NB4 (cell line): ENCODE measurements at regions not wholly inside any gene's neighbourhood (a gene's known extent, or its start where the extent isn't known, plus 50 kb on each side); places are given as distances from the start of the nearest gene placed in this dataset.
"Not testable (repeated sequence)": the region's sequence is repeated elsewhere in the genome, so short reads cannot be mapped to it uniquely, and the experiment has no call there.

Experiments used
- DNase-seq: peaks from one replicate; pipeline ENCODE4 v3.0.0; 2010; ENCODE audit warnings: low read depth
- H3K4me3 ChIP-seq: one replicate; pipeline ENCODE4 v1.5.1; 2011; ENCODE audit warnings: mild to moderate bottlenecking, low read depth, low read length, moderate library complexity
- CTCF ChIP-seq: IDR thresholded peaks from one replicate; pipeline ENCODE4 v1.5.1; 2012; ENCODE audit warnings: low read depth, low read length
- MAX ChIP-seq: IDR thresholded peaks from 2 replicates; pipeline ENCODE4 v1.6.1; 2011; ENCODE audit warnings: low read depth, low read length
- MYC ChIP-seq: IDR thresholded peaks from 2 replicates; pipeline ENCODE4 v1.6.1; 2011; ENCODE audit warnings: low read depth, low read length
- POLR2A ChIP-seq: IDR thresholded peaks from 2 replicates; pipeline ENCODE4 v1.6.1; 2011; ENCODE audit warnings: mild to moderate bottlenecking; ENCODE audit not compliant: insufficient read length; ENCODE audit errors: extremely low read depth

- TF ChIP-seq POLR2A (no peak), MAX (no peak), MYC (no peak), CTCF (no peak)
- no peak overlapping the region for H3K4me3 ChIP-seq
- DNase-seq = no peak
These were observed 1989.4 kb downstream of the PCDH9 start for GRCh38 chr13:65240773-65241172.

GRCh38 chr13:65236841-65237418 is 1993.2 kb downstream of the PCDH9 start:
- DNase-seq = no peak
- TF ChIP-seq MAX = no peak
- no peak for TF ChIP-seq POLR2A
- TF ChIP-seq CTCF = no peak
- no peak for TF ChIP-seq MYC
- H3K4me3 ChIP-seq = no peak overlapping the region

GRCh38 chr13:65217471-65217995 is 2012.6 kb downstream of the PCDH9 start:
- DNase-seq = no peak
- H3K4me3 ChIP-seq = no peak overlapping the region

GRCh38 chr13:65202845-65203244 is 2027.3 kb downstream of the PCDH9 start:
- peak; percentile 19 for DNase-seq
- H3K4me3 ChIP-seq = not testable (repeated sequence)
- TF ChIP-seq CTCF = peak; percentile 23

More at GRCh38 chr13:65217471-65217995, 2012.6 kb downstream of the PCDH9 start:
- TF ChIP-seq POLR2A (no peak), MAX (no peak), MYC (no peak), CTCF (no peak)

- DNase-seq = no peak
- no peak overlapping the region for H3K4me3 ChIP-seq
These were observed 2041.4 kb downstream of the PCDH9 start for GRCh38 chr13:65188721-65189120.

More at GRCh38 chr13:65188721-65189120, 2041.4 kb downstream of the PCDH9 start:
- TF ChIP-seq MAX (no peak), MYC (no peak), POLR2A (no peak), CTCF (no peak)
